ENCODE measurements at regions not wholly inside any gene's neighbourhood (a gene's known extent, or its start where the extent isn't known, plus 50 kb on each side); places are given as distances from the start of the nearest gene placed in this dataset.

DNA sequence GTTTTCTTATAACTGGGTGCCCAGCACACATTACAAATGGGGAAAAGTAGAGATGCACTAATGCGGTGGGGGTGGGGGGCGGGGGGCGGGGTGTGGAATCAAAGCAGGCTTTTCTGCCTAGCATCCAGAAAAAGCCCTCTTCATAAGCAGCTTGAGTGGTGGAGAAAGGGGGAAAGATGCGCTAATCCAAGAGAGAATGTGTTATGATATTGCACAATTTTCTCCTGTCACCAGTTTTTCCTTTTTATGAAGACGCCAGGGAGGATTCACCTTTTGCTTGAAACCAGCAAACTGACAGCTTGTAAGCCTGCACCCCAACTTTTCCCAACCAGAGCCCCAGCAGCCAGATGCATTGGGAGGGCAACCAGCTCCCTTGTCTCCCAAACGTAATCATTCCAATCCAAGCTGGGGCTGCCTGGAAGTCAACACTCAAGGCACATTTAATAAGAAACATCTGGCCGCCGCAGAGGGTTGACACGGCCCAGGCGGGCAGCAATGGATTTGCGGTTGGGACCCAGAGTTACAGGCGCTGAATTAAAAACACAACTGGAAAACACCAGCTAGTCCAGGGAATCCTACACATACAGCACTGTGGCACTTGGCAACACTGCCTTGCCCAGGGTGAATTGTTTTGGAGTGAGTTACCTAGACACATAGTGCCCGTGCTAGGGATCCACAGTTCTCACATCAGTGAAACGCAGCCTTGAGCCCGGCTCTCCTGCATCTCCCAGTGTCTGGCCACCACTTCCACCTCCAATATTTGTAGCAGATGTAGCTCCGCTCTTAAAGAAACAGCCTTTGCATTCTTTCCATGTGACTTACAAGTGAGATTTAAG is 218.5 kb upstream of the PRICKLE2 start:
- DNase-seq: peak; percentile 89
- no peaks in the 10 kb centered on the region for H3K9me3 ChIP-seq (ENCODE audit: low read depth)
- H2AFZ ChIP-seq: no peak overlapping the region
- in situ Hi-C loops (cut with MboI): no loop called here
- peaks cover 30% of the 10 kb centered on the region for H3K27me3 ChIP-seq (replicated peaks; ENCODE audit: insufficient read depth)
- H3F3A ChIP-seq (ENCODE audit: insufficient read depth): peaks cover 10% of the 10 kb centered on the region; the same call in 1 of the 2 replicates
- H3K79me2 ChIP-seq (ENCODE audit: insufficient read depth): no peaks in the 10 kb centered on the region
- peak overlapping the region; percentile 7; the same call in 1 of the 2 replicates for H3K27ac ChIP-seq
- H3K4me2 ChIP-seq (ENCODE audit: unreplicated experiment): peak overlapping the region; percentile 69
- 0 out of 2 replicates have a peak overlapping the region, but pooled peaks have one; percentile 24 for H3K9ac ChIP-seq
- no peaks in the 10 kb centered on the region for H4K20me1 ChIP-seq (ENCODE audit: insufficient read depth)
- TF ChIP-seq EZH2 (IDR thresholded peaks at IDR 0.05; ENCODE audit: insufficient read depth, poor library complexity, severe bottlenecking): no peak
- TF ChIP-seq EZH2phosphoT487 (IDR thresholded peaks at IDR 0.05; ENCODE audit: insufficient read depth, low read depth): 0 out of 2 replicates have a peak, but pooled peaks have one; percentile 55
- no peaks in the 10 kb centered on the region for H3K36me3 ChIP-seq (ENCODE audit: low read depth)
- no peaks in the 10 kb centered on the region for H3K9me2 ChIP-seq (ENCODE audit: insufficient read depth)
- H3K4me3 ChIP-seq: peak overlapping the region; percentile 71
- H3K4me1 ChIP-seq (ENCODE audit: insufficient read depth): peaks cover 15% of the 10 kb centered on the region
- WGBS, 2 experiments (ENCODE audit: low coverage in 1 of 2, low lambda C conversion rate in 2 of 2, missing lambda C conversion rate in 2 of 2): 2 to 3% methylated on average over 12 to 16 of the region's 16 CpGs

DNA sequence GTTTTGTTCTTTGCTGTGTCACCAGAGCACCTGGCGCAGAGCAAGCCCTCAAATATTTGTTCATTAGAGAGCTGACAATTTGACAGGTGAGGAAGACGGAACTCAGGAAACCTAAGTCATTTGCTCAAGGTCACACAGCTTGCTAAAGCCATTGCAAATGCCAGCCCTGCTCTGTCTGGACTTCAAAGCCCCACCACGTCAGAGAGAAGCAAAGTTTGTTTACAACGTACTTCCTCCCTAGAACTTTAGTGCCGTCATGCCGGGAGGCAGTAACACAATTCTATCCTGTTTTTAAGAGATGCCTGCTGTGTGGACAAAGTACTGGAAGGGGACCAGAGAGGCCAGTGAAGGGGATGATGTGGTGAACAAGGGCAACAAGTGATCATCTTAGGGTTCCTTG is 216.6 kb upstream of the PRICKLE2 start:
- DNase-seq: no peak
- Histone ChIP-seq H3K27ac (no peak overlapping the region), H3K4me2 (ENCODE audit: unreplicated experiment) (no peak overlapping the region), H3K9me3 (ENCODE audit: low read depth) (no peaks in the 10 kb centered on the region), H4K20me1 (ENCODE audit: insufficient read depth) (no peaks in the 10 kb centered on the region), H3K9me2 (ENCODE audit: insufficient read depth) (no peaks in the 10 kb centered on the region), H3K9ac (no peak overlapping the region), H3K4me1 (ENCODE audit: insufficient read depth) (peaks cover 15% of the 10 kb centered on the region), H3K36me3 (ENCODE audit: low read depth) (no peaks in the 10 kb centered on the region), H3K4me3 (no peak overlapping the region), H3K79me2 (ENCODE audit: insufficient read depth) (no peaks in the 10 kb centered on the region), H3K27me3 (replicated peaks; ENCODE audit: insufficient read depth) (peaks cover 28% of the 10 kb centered on the region), H2AFZ (no peak overlapping the region), H3F3A (ENCODE audit: insufficient read depth) (peaks cover 10% of the 10 kb centered on the region; the same call in 1 of the 2 replicates)
- in situ Hi-C loops (cut with MboI): no loop called here
- 86 to 91% methylated on average over 6 of the region's 6 CpGs for WGBS, 2 experiments (ENCODE audit: low coverage in 1 of 2, low lambda C conversion rate in 2 of 2, missing lambda C conversion rate in 2 of 2)
- TF ChIP-seq EZH2phosphoT487 (IDR thresholded peaks at IDR 0.05; ENCODE audit: insufficient read depth, low read depth): no peak
- no peak for TF ChIP-seq EZH2 (IDR thresholded peaks at IDR 0.05; ENCODE audit: insufficient read depth, poor library complexity, severe bottlenecking)

DNA sequence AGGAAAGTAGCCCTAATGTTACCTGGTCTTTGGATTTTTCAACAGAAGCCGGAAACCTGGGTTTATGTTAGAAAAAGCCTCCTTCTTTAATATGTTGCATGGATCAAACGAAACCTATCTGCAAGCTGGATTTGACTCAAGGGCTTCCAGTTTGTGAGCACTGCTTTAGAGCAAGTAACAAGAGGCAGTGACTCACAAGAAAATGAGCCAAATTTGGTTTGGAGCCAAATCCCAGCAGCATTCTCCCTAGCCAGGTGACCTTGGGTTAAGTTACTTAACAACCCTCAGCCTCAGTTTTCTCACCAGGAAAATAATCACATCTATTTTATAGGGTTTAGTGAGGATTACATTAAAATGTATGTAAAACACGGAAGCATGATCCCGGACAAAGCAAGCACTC is 215.2 kb upstream of the PRICKLE2 start:
- H3K4me3 ChIP-seq: no peak overlapping the region
- no peaks in the 10 kb centered on the region for H3K9me3 ChIP-seq (ENCODE audit: low read depth)
- H3F3A ChIP-seq (ENCODE audit: insufficient read depth): peaks cover 10% of the 10 kb centered on the region; the same call in 1 of the 2 replicates
- TF ChIP-seq EZH2phosphoT487 (IDR thresholded peaks at IDR 0.05; ENCODE audit: insufficient read depth, low read depth): no peak
- TF ChIP-seq EZH2 (IDR thresholded peaks at IDR 0.05; ENCODE audit: insufficient read depth, poor library complexity, severe bottlenecking): no peak
- peaks cover 15% of the 10 kb centered on the region for H3K4me1 ChIP-seq (ENCODE audit: insufficient read depth)
- no peaks in the 10 kb centered on the region for H3K79me2 ChIP-seq (ENCODE audit: insufficient read depth)
- peaks cover 18% of the 10 kb centered on the region for H3K27me3 ChIP-seq (replicated peaks; ENCODE audit: insufficient read depth)
- in situ Hi-C loops (cut with MboI): no loop called here
- peak; percentile 59 for DNase-seq
- no peak overlapping the region for H3K27ac ChIP-seq
- H3K4me2 ChIP-seq (ENCODE audit: unreplicated experiment): no peak overlapping the region
- H3K36me3 ChIP-seq (ENCODE audit: low read depth): no peaks in the 10 kb centered on the region
- no peak overlapping the region for H2AFZ ChIP-seq
- no peaks in the 10 kb centered on the region for H4K20me1 ChIP-seq (ENCODE audit: insufficient read depth)
- H3K9ac ChIP-seq: no peak overlapping the region
- H3K9me2 ChIP-seq (ENCODE audit: insufficient read depth): no peaks in the 10 kb centered on the region
- 62 to 72% methylated on average over 4 of the region's 4 CpGs for WGBS, 2 experiments (ENCODE audit: low coverage in 1 of 2, low lambda C conversion rate in 2 of 2, missing lambda C conversion rate in 2 of 2)

DNA sequence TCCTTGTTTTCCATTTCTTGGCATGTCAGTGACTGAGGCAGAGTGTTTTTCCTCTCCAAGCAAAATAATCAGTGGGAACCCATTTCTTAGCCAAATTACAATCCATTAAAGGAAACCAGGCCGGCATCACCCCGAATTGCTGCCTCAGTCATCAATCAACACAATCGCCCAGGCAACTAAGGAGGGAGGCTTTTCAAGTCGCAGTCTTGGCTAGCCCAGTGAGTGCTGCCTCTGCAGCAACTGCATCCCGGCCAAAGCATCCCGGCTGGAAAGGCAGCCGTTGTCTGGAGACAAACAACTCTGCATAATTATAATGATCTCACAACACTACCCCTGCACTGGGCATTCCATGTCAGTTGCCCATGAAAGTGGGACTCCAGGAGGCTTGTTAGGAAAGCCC is 213.5 kb upstream of the PRICKLE2 start:
- Histone ChIP-seq H3K9me2 (ENCODE audit: insufficient read depth) (no peaks in the 10 kb centered on the region), H3K4me1 (ENCODE audit: insufficient read depth) (peaks cover 12% of the 10 kb centered on the region), H4K20me1 (ENCODE audit: insufficient read depth) (no peaks in the 10 kb centered on the region), H3K4me2 (ENCODE audit: unreplicated experiment) (no peak overlapping the region), H3K9me3 (ENCODE audit: low read depth) (no peaks in the 10 kb centered on the region), H3K4me3 (no peak overlapping the region), H2AFZ (no peak overlapping the region), H3K79me2 (ENCODE audit: insufficient read depth) (no peaks in the 10 kb centered on the region), H3F3A (ENCODE audit: insufficient read depth) (peaks cover 7% of the 10 kb centered on the region; the same call in 1 of the 2 replicates), H3K9ac (no peak overlapping the region), H3K36me3 (ENCODE audit: low read depth) (no peaks in the 10 kb centered on the region), H3K27me3 (replicated peaks; ENCODE audit: insufficient read depth) (peaks cover 17% of the 10 kb centered on the region), H3K27ac (no peak overlapping the region)
- no peak for DNase-seq
- TF ChIP-seq EZH2phosphoT487 (IDR thresholded peaks at IDR 0.05; ENCODE audit: insufficient read depth, low read depth): no peak
- TF ChIP-seq EZH2 (IDR thresholded peaks at IDR 0.05; ENCODE audit: insufficient read depth, poor library complexity, severe bottlenecking): no peak
- WGBS, 2 experiments (ENCODE audit: low coverage in 1 of 2, low lambda C conversion rate in 2 of 2, missing lambda C conversion rate in 2 of 2): 25 to 31% methylated on average over 7 of the region's 7 CpGs
- in situ Hi-C loops (cut with MboI): no loop called here

Data from GM23248 (cell line).